NCI-H146 treated with DMSO at 0.1 percent for 48 hours (cell line): ENCODE measurements at regions not wholly inside any gene's neighbourhood (a gene's known extent, or its start where the extent isn't known, plus 50 kb on each side); places are given as distances from the start of the nearest gene placed in this dataset.

Experiments
- DNase-seq: peaks from one replicate; lab custom pipeline; 2025; ENCODE audit not compliant: unreplicated experiment; lab: John Stamatoyannopoulos, UW

GRCh38 chr15:66848116-66848515 lies 146.1 kb downstream of the SMAD6 start:
- DNase-seq: no peak

GRCh38 chr15:66848686-66849392 lies 146.8 kb downstream of the SMAD6 start:
- no peak for DNase-seq

- DNase-seq: no peak
These were observed 147.3 kb downstream of the SMAD6 start for GRCh38 chr15:66849393-66849745.

- DNase-seq: no peak
These were observed 147.7 kb downstream of the SMAD6 start for GRCh38 chr15:66849746-66850077.

- DNase-seq: no peak
These were observed 148.3 kb downstream of the SMAD6 start for GRCh38 chr15:66850078-66850991.

GRCh38 chr15:66850996-66851310 lies 148.9 kb downstream of the SMAD6 start:
- no peak for DNase-seq

GRCh38 chr15:66851311-66852063 lies 149.5 kb downstream of the SMAD6 start:
- DNase-seq: peak; percentile 40

GRCh38 chr15:66852064-66852905 lies 150.2 kb downstream of the SMAD6 start:
- DNase-seq: no peak

- no peak for DNase-seq
These were observed 152.3 kb downstream of the SMAD6 start for GRCh38 chr15:66854012-66854965.

- DNase-seq: no peak
These were observed 153.0 kb downstream of the SMAD6 start for GRCh38 chr15:66855041-66855440.

GRCh38 chr15:66857694-66858093 lies 155.7 kb downstream of the SMAD6 start:
- no peak for DNase-seq

- DNase-seq: no peak
These were observed 156.6 kb downstream of the SMAD6 start for GRCh38 chr15:66858423-66859207.

GRCh38 chr15:66859688-66860253 lies 157.7 kb downstream of the SMAD6 start:
- no peak for DNase-seq

- DNase-seq: no peak
These were observed 158.8 kb downstream of the SMAD6 start for GRCh38 chr15:66860844-66861243.

GRCh38 chr15:66862111-66862939 lies 160.3 kb downstream of the SMAD6 start:
- DNase-seq: no peak

- no peak for DNase-seq
These were observed 160.9 kb downstream of the SMAD6 start for GRCh38 chr15:66862940-66863335.

- no peak for DNase-seq
These were observed 161.5 kb downstream of the SMAD6 start for GRCh38 chr15:66863390-66864085.
